Neural cell (in vitro differentiated cells): ENCODE measurements at regions not wholly inside any gene's neighbourhood (a gene's known extent, or its start where the extent isn't known, plus 50 kb on each side); places are given as distances from the start of the nearest gene placed in this dataset.

Experiments used
- H2AFZ ChIP-seq: fragments of 200-600, 300-800 bp; sonication (generic), shearing (Covaris generic); 2 replicates; pipeline ENCODE4 v1.6.0; 2014; ENCODE audit warnings: low read depth, mild to moderate bottlenecking, antibody characterized with exemption, low read length, moderate library complexity
- H3F3A ChIP-seq: fragments of 200-600 bp; shearing (Covaris generic); 2 replicates; pipeline ENCODE4 v1.6.1; 2016; ENCODE audit warnings: mild to moderate bottlenecking, moderate library complexity, mixed read lengths, antibody characterized with exemption, low read length; ENCODE audit not compliant: insufficient read depth, poor library complexity, severe bottlenecking
- H3K27ac ChIP-seq: fragments of 200-600, 300-800 bp; sonication (generic), shearing (Covaris generic); 2 replicates; pipeline ENCODE4 v1.5.1; 2014; ENCODE audit warnings: mild to moderate bottlenecking, low read length, moderate library complexity
- H3K27me3 ChIP-seq: fragments of 300-800, 200-600 bp; sonication (generic), shearing (Covaris generic); 2 replicates; pipeline ENCODE4 v1.6.0; 2014; ENCODE audit warnings: mild to moderate bottlenecking, low read depth, low read length, moderate library complexity; ENCODE audit not compliant: insufficient read depth
- H3K36me3 ChIP-seq: fragments of 300-800, 200-600 bp; sonication (generic), shearing (Covaris generic); 2 replicates; pipeline ENCODE4 v1.5.1; 2014; ENCODE audit warnings: mild to moderate bottlenecking, antibody characterized with exemption, low read length, moderate library complexity; ENCODE audit not compliant: insufficient read depth
- H3K4me2 ChIP-seq: fragments of 300-800, 200-600 bp; sonication (generic), shearing (Covaris generic); 2 replicates; pipeline ENCODE4 v1.6.0; 2014; ENCODE audit warnings: mild to moderate bottlenecking, low read length
- H3K4me3 ChIP-seq: fragments of 300-800, 200-600 bp; sonication (generic), shearing (Covaris generic); 2 replicates; pipeline ENCODE4 v1.5.1; 2014; ENCODE audit warnings: mild to moderate bottlenecking, low read length, moderate library complexity
- H3K79me2 ChIP-seq: fragments of 200-600 bp; shearing (Covaris generic); replicated peaks from 2 replicates; pipeline ENCODE4 v1.6.0; 2014; ENCODE audit warnings: mild to moderate bottlenecking, low read length, moderate library complexity; ENCODE audit not compliant: insufficient read depth
- H3K9ac ChIP-seq: fragments of 300-800, 200-600 bp; sonication (generic), shearing (Covaris generic); 2 replicates; pipeline ENCODE4 v1.6.1; 2016; ENCODE audit warnings: mild to moderate bottlenecking, low read length, mixed read lengths
- H3K9me2 ChIP-seq: fragments of 200-600 bp; shearing (Covaris generic); 2 replicates; pipeline ENCODE4 v1.6.1; 2016; ENCODE audit warnings: mild to moderate bottlenecking, low read length, mixed read lengths; ENCODE audit not compliant: insufficient read depth
- H3K9me3 ChIP-seq: fragments of 200-600, 300-800 bp; sonication (generic), shearing (Covaris generic); 2 replicates; pipeline ENCODE4 v1.6.1; 2016; ENCODE audit warnings: mild to moderate bottlenecking, mixed run types, low read length, moderate library complexity, mixed read lengths
- H4K20me1 ChIP-seq: fragments of 200-600 bp; shearing (Covaris generic); 2 replicates; pipeline ENCODE4 v1.6.1; 2016; ENCODE audit warnings: mild to moderate bottlenecking, mixed run types; ENCODE audit not compliant: insufficient read depth
- EP300 ChIP-seq: fragments of 450-650 bp; conservative IDR thresholded peaks from 2 replicates; pipeline ENCODE4 v1.6.1; 2014; ENCODE audit warnings: antibody characterized with exemption, mild to moderate bottlenecking, moderate library complexity; ENCODE audit not compliant: poor library complexity, severe bottlenecking
- EZH2 ChIP-seq: fragments of 200-600, 300-800 bp; shearing (Covaris generic), sonication (generic); IDR thresholded peaks from 2 replicates; pipeline ENCODE4 v1.6.1; 2014; ENCODE audit warnings: antibody characterized with exemption, low read length, borderline replicate concordance, mild to moderate bottlenecking; ENCODE audit not compliant: insufficient read depth, poor library complexity, severe bottlenecking
- MXI1 ChIP-seq: fragments of 450-650 bp; conservative IDR thresholded peaks from 2 replicates; pipeline ENCODE4 v1.6.1; 2014; ENCODE audit warnings: antibody characterized with exemption, mild to moderate bottlenecking; ENCODE audit not compliant: poor library complexity, severe bottlenecking
- POLR2AphosphoS5 ChIP-seq: IDR thresholded peaks from 2 replicates; pipeline ENCODE4 v1.6.1; 2012
- RAD21 ChIP-seq: fragments of 450-650 bp; conservative IDR thresholded peaks from 2 replicates; pipeline ENCODE4 v1.6.1; 2014; ENCODE audit warnings: antibody characterized with exemption, mild to moderate bottlenecking, moderate library complexity
- SMC3 ChIP-seq: fragments of 450-650 bp; conservative IDR thresholded peaks from 2 replicates; pipeline ENCODE4 v1.6.1; 2014; ENCODE audit warnings: antibody characterized with exemption, mild to moderate bottlenecking, moderate library complexity; ENCODE audit not compliant: poor library complexity
- TAF1 ChIP-seq: IDR thresholded peaks from 2 replicates; pipeline ENCODE4 v1.6.1; 2012; ENCODE audit warnings: low read depth
- TF ChIP-seq, protein P1 (sequence below): IDR thresholded peaks from 2 replicates; pipeline ENCODE4 v1.6.1; 2012; ENCODE audit warnings: borderline replicate concordance
- TF ChIP-seq, protein P2 (sequence below): fragments of 450-650 bp; IDR thresholded peaks from 2 replicates; pipeline ENCODE4 v1.5.1; 2014; ENCODE audit warnings: antibody characterized with exemption, mild to moderate bottlenecking, moderate library complexity; ENCODE audit not compliant: poor library complexity, severe bottlenecking

DNA sequence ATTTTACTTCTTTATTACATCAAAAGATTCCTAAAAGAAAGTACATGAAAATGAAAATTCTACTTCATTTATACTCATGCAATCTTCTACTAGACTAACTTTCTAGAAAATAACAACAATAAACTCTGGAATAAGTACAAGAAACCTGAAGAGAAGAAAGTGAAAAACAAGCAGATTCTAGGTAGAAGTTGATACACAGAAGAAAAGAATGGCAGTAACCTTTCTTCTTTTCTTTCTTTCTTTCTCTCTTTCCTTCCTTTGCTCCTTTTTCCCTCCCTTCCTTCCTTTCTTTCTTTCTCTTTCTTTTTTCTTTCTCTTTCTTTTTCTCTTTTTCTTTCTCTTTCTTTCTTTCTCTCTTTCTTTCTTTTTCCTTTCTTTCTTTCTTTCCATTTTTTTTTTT, 541.7 kb upstream of the ANKRD30A start:
- H3K4me2 ChIP-seq: no peak overlapping the region
- no peaks in the 10 kb centered on the region for H3K9me2 ChIP-seq
- no peak overlapping the region for H2AFZ ChIP-seq
- H3K79me2 ChIP-seq: no peaks in the 10 kb centered on the region
- no peaks in the 10 kb centered on the region for H3K36me3 ChIP-seq
- no peak overlapping the region for H3K27ac ChIP-seq
- H3K9ac ChIP-seq: no peak overlapping the region
- no peaks in the 10 kb centered on the region for H3F3A ChIP-seq
- no peak overlapping the region for H3K4me3 ChIP-seq
- TF ChIP-seq, protein P1, sequence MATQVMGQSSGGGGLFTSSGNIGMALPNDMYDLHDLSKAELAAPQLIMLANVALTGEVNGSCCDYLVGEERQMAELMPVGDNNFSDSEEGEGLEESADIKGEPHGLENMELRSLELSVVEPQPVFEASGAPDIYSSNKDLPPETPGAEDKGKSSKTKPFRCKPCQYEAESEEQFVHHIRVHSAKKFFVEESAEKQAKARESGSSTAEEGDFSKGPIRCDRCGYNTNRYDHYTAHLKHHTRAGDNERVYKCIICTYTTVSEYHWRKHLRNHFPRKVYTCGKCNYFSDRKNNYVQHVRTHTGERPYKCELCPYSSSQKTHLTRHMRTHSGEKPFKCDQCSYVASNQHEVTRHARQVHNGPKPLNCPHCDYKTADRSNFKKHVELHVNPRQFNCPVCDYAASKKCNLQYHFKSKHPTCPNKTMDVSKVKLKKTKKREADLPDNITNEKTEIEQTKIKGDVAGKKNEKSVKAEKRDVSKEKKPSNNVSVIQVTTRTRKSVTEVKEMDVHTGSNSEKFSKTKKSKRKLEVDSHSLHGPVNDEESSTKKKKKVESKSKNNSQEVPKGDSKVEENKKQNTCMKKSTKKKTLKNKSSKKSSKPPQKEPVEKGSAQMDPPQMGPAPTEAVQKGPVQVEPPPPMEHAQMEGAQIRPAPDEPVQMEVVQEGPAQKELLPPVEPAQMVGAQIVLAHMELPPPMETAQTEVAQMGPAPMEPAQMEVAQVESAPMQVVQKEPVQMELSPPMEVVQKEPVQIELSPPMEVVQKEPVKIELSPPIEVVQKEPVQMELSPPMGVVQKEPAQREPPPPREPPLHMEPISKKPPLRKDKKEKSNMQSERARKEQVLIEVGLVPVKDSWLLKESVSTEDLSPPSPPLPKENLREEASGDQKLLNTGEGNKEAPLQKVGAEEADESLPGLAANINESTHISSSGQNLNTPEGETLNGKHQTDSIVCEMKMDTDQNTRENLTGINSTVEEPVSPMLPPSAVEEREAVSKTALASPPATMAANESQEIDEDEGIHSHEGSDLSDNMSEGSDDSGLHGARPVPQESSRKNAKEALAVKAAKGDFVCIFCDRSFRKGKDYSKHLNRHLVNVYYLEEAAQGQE: no peak
- no peak for TF ChIP-seq POLR2AphosphoS5
- no peak for TF ChIP-seq RAD21
- TF ChIP-seq TAF1: no peak
- TF ChIP-seq EZH2: no peak
- no peak for TF ChIP-seq EP300
- TF ChIP-seq SMC3: no peak
- H3K27me3 ChIP-seq: no peaks in the 10 kb centered on the region
- H4K20me1 ChIP-seq: no peaks in the 10 kb centered on the region
- no peaks in the 10 kb centered on the region for H3K9me3 ChIP-seq

DNA sequence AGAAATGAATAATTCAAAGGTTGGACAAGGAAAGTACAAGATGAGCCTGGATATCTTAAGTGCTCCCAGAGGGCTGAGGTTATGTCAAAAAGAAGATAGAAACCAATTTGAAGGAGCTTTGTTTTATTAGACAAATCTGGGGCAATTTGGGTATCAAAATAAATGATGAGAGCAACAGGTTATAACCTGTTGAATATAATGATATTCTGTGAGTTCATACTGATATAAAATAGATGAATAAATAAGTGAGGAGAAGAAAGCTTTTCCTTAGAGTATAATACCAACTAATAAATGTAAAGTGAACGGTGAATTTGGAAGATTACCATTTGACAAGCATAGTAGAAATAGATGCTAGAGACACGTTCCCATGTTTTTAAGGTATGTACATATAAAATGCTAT, 544.2 kb upstream of the ANKRD30A start:
- Histone ChIP-seq H3K4me2 (no peak overlapping the region), H3K9me3 (no peaks in the 10 kb centered on the region), H3K9me2 (no peaks in the 10 kb centered on the region), H4K20me1 (no peaks in the 10 kb centered on the region), H3F3A (no peaks in the 10 kb centered on the region), H3K36me3 (no peaks in the 10 kb centered on the region), H3K79me2 (no peaks in the 10 kb centered on the region), H3K27ac (no peak overlapping the region), H2AFZ (no peak overlapping the region), H3K9ac (no peak overlapping the region), H3K4me3 (no peak overlapping the region), H3K27me3 (no peaks in the 10 kb centered on the region)
- no peak for TF ChIP-seq EZH2
- no peak for TF ChIP-seq TAF1
- no peak for TF ChIP-seq POLR2AphosphoS5
- TF ChIP-seq SMC3: no peak
- TF ChIP-seq MXI1: no peak
- TF ChIP-seq, protein P1: no peak
- TF ChIP-seq EP300: no peak
- TF ChIP-seq RAD21: no peak
- TF ChIP-seq, protein P2, sequence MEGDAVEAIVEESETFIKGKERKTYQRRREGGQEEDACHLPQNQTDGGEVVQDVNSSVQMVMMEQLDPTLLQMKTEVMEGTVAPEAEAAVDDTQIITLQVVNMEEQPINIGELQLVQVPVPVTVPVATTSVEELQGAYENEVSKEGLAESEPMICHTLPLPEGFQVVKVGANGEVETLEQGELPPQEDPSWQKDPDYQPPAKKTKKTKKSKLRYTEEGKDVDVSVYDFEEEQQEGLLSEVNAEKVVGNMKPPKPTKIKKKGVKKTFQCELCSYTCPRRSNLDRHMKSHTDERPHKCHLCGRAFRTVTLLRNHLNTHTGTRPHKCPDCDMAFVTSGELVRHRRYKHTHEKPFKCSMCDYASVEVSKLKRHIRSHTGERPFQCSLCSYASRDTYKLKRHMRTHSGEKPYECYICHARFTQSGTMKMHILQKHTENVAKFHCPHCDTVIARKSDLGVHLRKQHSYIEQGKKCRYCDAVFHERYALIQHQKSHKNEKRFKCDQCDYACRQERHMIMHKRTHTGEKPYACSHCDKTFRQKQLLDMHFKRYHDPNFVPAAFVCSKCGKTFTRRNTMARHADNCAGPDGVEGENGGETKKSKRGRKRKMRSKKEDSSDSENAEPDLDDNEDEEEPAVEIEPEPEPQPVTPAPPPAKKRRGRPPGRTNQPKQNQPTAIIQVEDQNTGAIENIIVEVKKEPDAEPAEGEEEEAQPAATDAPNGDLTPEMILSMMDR: no peak
